GM21825 (cell line): ENCODE measurements at regions not wholly inside any gene's neighbourhood (a gene's known extent, or its start where the extent isn't known, plus 50 kb on each side); places are given as distances from the start of the nearest gene placed in this dataset.

Experiments
- ATAC-seq: cut with Tn5 transposase; IDR thresholded peaks from one replicate; pipeline ENCODE4 v1.9.1; 2021; ENCODE audit warnings: mild to moderate bottlenecking, moderate library complexity; ENCODE audit not compliant: unreplicated experiment

- no peak for ATAC-seq
Measured at GRCh38 chr9:1462626-1463308, 412.6 kb downstream of the DMRT2 start.

- peak; percentile 91 for ATAC-seq
Measured at GRCh38 chr9:1469996-1470395, 419.8 kb downstream of the DMRT2 start.

- no peak for ATAC-seq
Measured at GRCh38 chr9:1473956-1474634, 423.9 kb downstream of the DMRT2 start.

GRCh38 chr9:1474671-1475070 is 424.5 kb downstream of the DMRT2 start:
- no peak for ATAC-seq

- peak; percentile 56 for ATAC-seq
Measured at GRCh38 chr9:1490341-1491232, 440.4 kb downstream of the DMRT2 start.

- ATAC-seq: no peak
Measured at GRCh38 chr9:1492156-1492555, 442.0 kb downstream of the DMRT2 start.

GRCh38 chr9:1495282-1496030 is 445.3 kb downstream of the DMRT2 start:
- no peak for ATAC-seq

GRCh38 chr9:1505489-1505888 is 455.3 kb downstream of the DMRT2 start:
- ATAC-seq: no peak

GRCh38 chr9:1510712-1511111 is 460.6 kb downstream of the DMRT2 start:
- no peak for ATAC-seq

- ATAC-seq: no peak
Measured at GRCh38 chr9:1513105-1513504, 462.9 kb downstream of the DMRT2 start.

- ATAC-seq: no peak
Measured at GRCh38 chr9:1514250-1514649, 464.1 kb downstream of the DMRT2 start.

- no peak for ATAC-seq
Measured at GRCh38 chr9:1514776-1515363, 464.7 kb downstream of the DMRT2 start.

GRCh38 chr9:1515557-1515956 is 465.4 kb downstream of the DMRT2 start:
- ATAC-seq: no peak

GRCh38 chr9:1521547-1521946 is 471.4 kb downstream of the DMRT2 start:
- no peak for ATAC-seq

GRCh38 chr9:1522219-1522767 is 472.1 kb downstream of the DMRT2 start:
- ATAC-seq: peak; percentile 64

- ATAC-seq: no peak
Measured at GRCh38 chr9:1528456-1528855, 478.3 kb downstream of the DMRT2 start.

GRCh38 chr9:1530696-1531095 is 480.5 kb downstream of the DMRT2 start:
- ATAC-seq: no peak

GRCh38 chr9:1531424-1531823 is 481.3 kb downstream of the DMRT2 start:
- ATAC-seq: no peak

- no peak for ATAC-seq
Measured at GRCh38 chr9:1532171-1532570, 482.0 kb downstream of the DMRT2 start.

- ATAC-seq: no peak
Measured at GRCh38 chr9:1535051-1535450, 480.1 kb upstream of the SMARCA2 start.
